ENCODE measurements at regions not wholly inside any gene's neighbourhood (a gene's known extent, or its start where the extent isn't known, plus 50 kb on each side); places are given as distances from the start of the nearest gene placed in this dataset.

- TF ChIP-seq TCF7L2 (IDR thresholded peaks at IDR 0.05; ENCODE audit: low read depth, low read length) (no peak), CTCF (IDR thresholded peaks at IDR 0.05) (no peak), REST (IDR thresholded peaks at IDR 0.05; ENCODE audit: insufficient read depth in 1 of 2, low read depth in 2 of 2, low read length in 1 of 2) (no peak)
These were observed 90.2 kb upstream of the BOD1 start for GRCh38 chr5:173706700-173707099.
